HEK293 (cell line): ENCODE measurements at regions not wholly inside any gene's neighbourhood (a gene's known extent, or its start where the extent isn't known, plus 50 kb on each side); places are given as distances from the start of the nearest gene placed in this dataset.

ENCODE experiments used
- CTCF ChIA-PET: fragments of 350-600 bp; formaldehyde crosslinking; extraction: SDS; loops from one replicate; lab custom pipeline; 2021; ENCODE audit warnings: antibody characterized with exemption; lab: Yijun Ruan, JAX
- POLR2A ChIA-PET: fragments of 300-600 bp; formaldehyde crosslinking; extraction: SDS; loops from one replicate; lab custom pipeline; 2020; ENCODE audit warnings: antibody characterized with exemption, inconsistent platforms; lab: Yijun Ruan, JAX
- H3K27ac ChIP-seq: fragments of 200-500 bp; sonication (Bioruptor generic); 2 replicates; pipeline ENCODE4 v1.5.1; 2014; ENCODE audit warnings: low read depth, low read length, control low read depth, inconsistent platforms; ENCODE audit errors: extremely low read depth
- H3K36me3 ChIP-seq, 2 experiments: fragments of 200-500 bp in 1 of 2; sonication (Bioruptor generic) in 1 of 2; 1 replicate in 1 of 2; 2 replicates in 1 of 2; pipeline ENCODE4 v1.5.1; 2014 to 2017; ENCODE audit warnings: inconsistent platforms in 2 of 2, low read length in 2 of 2; ENCODE audit not compliant: control insufficient read depth in 2 of 2, insufficient read depth in 1 of 2
- H3K4me1 ChIP-seq: fragments of 200-500 bp; sonication (Bioruptor generic); 2 replicates; pipeline ENCODE4 v1.5.1; 2014; ENCODE audit warnings: mild to moderate bottlenecking, low read length, inconsistent platforms; ENCODE audit not compliant: control insufficient read depth, insufficient read depth
- H3K4me3 ChIP-seq: 2 replicates; pipeline ENCODE4 v1.5.1; 2011; ENCODE audit warnings: low read depth, mild to moderate bottlenecking, control low read depth, low read length, moderate library complexity
- H3K9me3 ChIP-seq: fragments of 200-500 bp; sonication (Bioruptor generic); 2 replicates; pipeline ENCODE4 v1.5.1; 2014; ENCODE audit warnings: low read depth, low read length, inconsistent platforms; ENCODE audit not compliant: control insufficient read depth, insufficient read depth
- EGR2 ChIP-seq: fragments of 450-650 bp; formaldehyde crosslinking; IDR thresholded peaks from 2 replicates; pipeline ENCODE4 v1.5.1; 2016; ENCODE audit warnings: low read depth, missing biosample characterization, missing genetic modification characterization
- MEIS1 ChIP-seq: sonication (generic); formaldehyde crosslinking; IDR thresholded peaks from 2 replicates; pipeline ENCODE4 v1.8.1; 2022; ENCODE audit warnings: missing genetic modification reagents, mild to moderate bottlenecking, borderline replicate concordance
- SP7 ChIP-seq: fragments of 450-650 bp; formaldehyde crosslinking; IDR thresholded peaks from 2 replicates; pipeline ENCODE4 v1.5.1; 2016; ENCODE audit warnings: missing biosample characterization, missing genetic modification characterization
- TRIM28 ChIP-seq: IDR thresholded peaks from 2 replicates; pipeline ENCODE4 v1.6.1; 2011; ENCODE audit warnings: low read length, control low read depth, borderline replicate concordance
- ZFHX2 ChIP-seq: fragments of 450-650 bp; formaldehyde crosslinking; conservative IDR thresholded peaks from 2 replicates; pipeline ENCODE4 v1.5.1; 2016; ENCODE audit warnings: missing biosample characterization, missing genetic modification characterization
- ZNF175 ChIP-seq: fragments of 450-650 bp; formaldehyde crosslinking; IDR thresholded peaks from 2 replicates; pipeline ENCODE4 v1.5.1; 2016; ENCODE audit warnings: missing biosample characterization, missing genetic modification characterization
- ZNF350 ChIP-seq: fragments of 450-650 bp; formaldehyde crosslinking; IDR thresholded peaks from 2 replicates; pipeline ENCODE4 v1.5.0; 2017; ENCODE audit warnings: missing biosample characterization, mild to moderate bottlenecking, missing genetic modification characterization
- ZNF354C ChIP-seq: fragments of 450-650 bp; formaldehyde crosslinking; IDR thresholded peaks from 2 replicates; pipeline ENCODE4 v1.5.1; 2016; ENCODE audit warnings: missing biosample characterization, missing genetic modification characterization, low read depth, borderline replicate concordance
- ZNF530 ChIP-seq: fragments of 450-650 bp; formaldehyde crosslinking; IDR thresholded peaks from 2 replicates; pipeline ENCODE4 v1.5.1; 2016; ENCODE audit warnings: low read depth, missing biosample characterization, missing genetic modification characterization
- ZNF561 ChIP-seq: fragments of 450-650 bp; IDR thresholded peaks from 2 replicates; pipeline ENCODE4 v1.5.1; 2018; ENCODE audit warnings: missing biosample characterization, missing genetic modification characterization, borderline replicate concordance
- ZNF571 ChIP-seq: fragments of 450-650 bp; formaldehyde crosslinking; IDR thresholded peaks from 2 replicates; pipeline ENCODE4 v1.5.0; 2017; ENCODE audit warnings: missing biosample characterization, missing genetic modification characterization
- ZNF660 ChIP-seq: fragments of 450-650 bp; IDR thresholded peaks from 2 replicates; pipeline ENCODE4 v1.5.1; 2018; ENCODE audit warnings: missing biosample characterization, mild to moderate bottlenecking, missing genetic modification characterization
- ZSCAN5A ChIP-seq: fragments of 450-650 bp; formaldehyde crosslinking; IDR thresholded peaks from 2 replicates; pipeline ENCODE4 v1.5.1; 2016; ENCODE audit warnings: missing biosample characterization, missing genetic modification characterization
- TF ChIP-seq, protein P1 (sequence below): fragments of 450-650 bp; formaldehyde crosslinking; IDR thresholded peaks from 2 replicates; pipeline ENCODE4 v1.5.1; 2016; ENCODE audit warnings: missing biosample characterization, missing genetic modification characterization
- TF ChIP-seq, protein P2 (sequence below): fragments of 450-650 bp; formaldehyde crosslinking; IDR thresholded peaks from 2 replicates; pipeline ENCODE4 v1.5.1; 2017; ENCODE audit warnings: missing biosample characterization, missing genetic modification characterization
- TF ChIP-seq, protein P3 (sequence below): fragments of 450-650 bp; formaldehyde crosslinking; IDR thresholded peaks from 2 replicates; pipeline ENCODE4 v1.5.1; 2016; ENCODE audit warnings: missing biosample characterization, missing genetic modification characterization
- TF ChIP-seq, protein P4 (sequence below): fragments of 450-650 bp; formaldehyde crosslinking; IDR thresholded peaks from 2 replicates; pipeline ENCODE4 v1.5.1; 2017; ENCODE audit warnings: missing biosample characterization, missing genetic modification characterization

GRCh38 chr11:128125723-128126122 lies 461.6 kb downstream of the ETS1 start (continued):
- TF ChIP-seq, protein P1, sequence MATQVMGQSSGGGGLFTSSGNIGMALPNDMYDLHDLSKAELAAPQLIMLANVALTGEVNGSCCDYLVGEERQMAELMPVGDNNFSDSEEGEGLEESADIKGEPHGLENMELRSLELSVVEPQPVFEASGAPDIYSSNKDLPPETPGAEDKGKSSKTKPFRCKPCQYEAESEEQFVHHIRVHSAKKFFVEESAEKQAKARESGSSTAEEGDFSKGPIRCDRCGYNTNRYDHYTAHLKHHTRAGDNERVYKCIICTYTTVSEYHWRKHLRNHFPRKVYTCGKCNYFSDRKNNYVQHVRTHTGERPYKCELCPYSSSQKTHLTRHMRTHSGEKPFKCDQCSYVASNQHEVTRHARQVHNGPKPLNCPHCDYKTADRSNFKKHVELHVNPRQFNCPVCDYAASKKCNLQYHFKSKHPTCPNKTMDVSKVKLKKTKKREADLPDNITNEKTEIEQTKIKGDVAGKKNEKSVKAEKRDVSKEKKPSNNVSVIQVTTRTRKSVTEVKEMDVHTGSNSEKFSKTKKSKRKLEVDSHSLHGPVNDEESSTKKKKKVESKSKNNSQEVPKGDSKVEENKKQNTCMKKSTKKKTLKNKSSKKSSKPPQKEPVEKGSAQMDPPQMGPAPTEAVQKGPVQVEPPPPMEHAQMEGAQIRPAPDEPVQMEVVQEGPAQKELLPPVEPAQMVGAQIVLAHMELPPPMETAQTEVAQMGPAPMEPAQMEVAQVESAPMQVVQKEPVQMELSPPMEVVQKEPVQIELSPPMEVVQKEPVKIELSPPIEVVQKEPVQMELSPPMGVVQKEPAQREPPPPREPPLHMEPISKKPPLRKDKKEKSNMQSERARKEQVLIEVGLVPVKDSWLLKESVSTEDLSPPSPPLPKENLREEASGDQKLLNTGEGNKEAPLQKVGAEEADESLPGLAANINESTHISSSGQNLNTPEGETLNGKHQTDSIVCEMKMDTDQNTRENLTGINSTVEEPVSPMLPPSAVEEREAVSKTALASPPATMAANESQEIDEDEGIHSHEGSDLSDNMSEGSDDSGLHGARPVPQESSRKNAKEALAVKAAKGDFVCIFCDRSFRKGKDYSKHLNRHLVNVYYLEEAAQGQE (tag by site-specific recombination) = no peak

DNA sequence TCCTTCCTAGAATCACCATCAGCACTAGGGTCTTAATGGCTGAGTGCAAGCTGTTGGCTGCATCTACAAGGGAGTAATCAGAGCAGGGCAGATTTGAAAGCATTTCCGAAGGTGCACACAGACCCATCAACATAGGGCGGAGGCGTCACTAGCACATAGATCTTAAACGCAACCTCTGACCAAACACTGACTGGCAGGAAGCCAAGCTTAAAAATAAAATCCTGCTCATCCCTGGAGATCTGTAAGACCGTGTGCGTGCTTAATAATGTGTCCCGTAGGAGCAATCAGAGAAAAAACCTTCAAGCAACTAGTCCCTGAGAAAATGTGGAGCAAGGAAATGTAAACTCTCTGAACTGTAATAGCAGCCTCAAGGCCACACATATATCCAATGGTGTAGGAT lies 470.5 kb downstream of the ETS1 start:
- Histone ChIP-seq H3K27ac (no peak overlapping the region), H3K9me3 (no peaks in the 10 kb centered on the region), H3K4me1 (no peaks in the 10 kb centered on the region), H3K36me3 (no peaks in the 10 kb centered on the region), H3K4me3 (no peak overlapping the region)
- ChIA-PET CTCF (interaction anchor here (0.6 to 0.7 kb wide), 2 partner anchors 22 to 646 kb away, joined by 3 read pairs; no protein-coding TSS in a partner anchor), POLR2A (no interaction called here)
- TF ChIP-seq TRIM28 (peak; percentile 84), ZNF354C (tag by site-specific recombination) (no peak), ZNF660 (tag by site-specific recombination) (no peak), ZNF350 (no peak)
- TF ChIP-seq, protein P2, sequence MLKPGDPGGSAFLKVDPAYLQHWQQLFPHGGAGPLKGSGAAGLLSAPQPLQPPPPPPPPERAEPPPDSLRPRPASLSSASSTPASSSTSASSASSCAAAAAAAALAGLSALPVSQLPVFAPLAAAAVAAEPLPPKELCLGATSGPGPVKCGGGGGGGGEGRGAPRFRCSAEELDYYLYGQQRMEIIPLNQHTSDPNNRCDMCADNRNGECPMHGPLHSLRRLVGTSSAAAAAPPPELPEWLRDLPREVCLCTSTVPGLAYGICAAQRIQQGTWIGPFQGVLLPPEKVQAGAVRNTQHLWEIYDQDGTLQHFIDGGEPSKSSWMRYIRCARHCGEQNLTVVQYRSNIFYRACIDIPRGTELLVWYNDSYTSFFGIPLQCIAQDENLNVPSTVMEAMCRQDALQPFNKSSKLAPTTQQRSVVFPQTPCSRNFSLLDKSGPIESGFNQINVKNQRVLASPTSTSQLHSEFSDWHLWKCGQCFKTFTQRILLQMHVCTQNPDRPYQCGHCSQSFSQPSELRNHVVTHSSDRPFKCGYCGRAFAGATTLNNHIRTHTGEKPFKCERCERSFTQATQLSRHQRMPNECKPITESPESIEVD = peak; percentile 45; the same call in 1 of the 2 replicates
- TF ChIP-seq, protein P3, sequence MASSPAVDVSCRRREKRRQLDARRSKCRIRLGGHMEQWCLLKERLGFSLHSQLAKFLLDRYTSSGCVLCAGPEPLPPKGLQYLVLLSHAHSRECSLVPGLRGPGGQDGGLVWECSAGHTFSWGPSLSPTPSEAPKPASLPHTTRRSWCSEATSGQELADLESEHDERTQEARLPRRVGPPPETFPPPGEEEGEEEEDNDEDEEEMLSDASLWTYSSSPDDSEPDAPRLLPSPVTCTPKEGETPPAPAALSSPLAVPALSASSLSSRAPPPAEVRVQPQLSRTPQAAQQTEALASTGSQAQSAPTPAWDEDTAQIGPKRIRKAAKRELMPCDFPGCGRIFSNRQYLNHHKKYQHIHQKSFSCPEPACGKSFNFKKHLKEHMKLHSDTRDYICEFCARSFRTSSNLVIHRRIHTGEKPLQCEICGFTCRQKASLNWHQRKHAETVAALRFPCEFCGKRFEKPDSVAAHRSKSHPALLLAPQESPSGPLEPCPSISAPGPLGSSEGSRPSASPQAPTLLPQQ (tag by site-specific recombination) = no peak
- TF ChIP-seq, protein P4, sequence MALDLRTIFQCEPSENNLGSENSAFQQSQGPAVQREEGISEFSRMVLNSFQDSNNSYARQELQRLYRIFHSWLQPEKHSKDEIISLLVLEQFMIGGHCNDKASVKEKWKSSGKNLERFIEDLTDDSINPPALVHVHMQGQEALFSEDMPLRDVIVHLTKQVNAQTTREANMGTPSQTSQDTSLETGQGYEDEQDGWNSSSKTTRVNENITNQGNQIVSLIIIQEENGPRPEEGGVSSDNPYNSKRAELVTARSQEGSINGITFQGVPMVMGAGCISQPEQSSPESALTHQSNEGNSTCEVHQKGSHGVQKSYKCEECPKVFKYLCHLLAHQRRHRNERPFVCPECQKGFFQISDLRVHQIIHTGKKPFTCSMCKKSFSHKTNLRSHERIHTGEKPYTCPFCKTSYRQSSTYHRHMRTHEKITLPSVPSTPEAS (tag by site-specific recombination) = no peak

- no peak overlapping the region for H3K4me3 ChIP-seq
- ChIA-PET POLR2A (no interaction called here), CTCF (interaction anchor here (0.6 to 0.7 kb wide), 2 partner anchors 21 to 645 kb away, joined by 3 read pairs; no protein-coding TSS in a partner anchor)
- H3K36me3 ChIP-seq = no peaks in the 10 kb centered on the region
- no peaks in the 10 kb centered on the region for H3K9me3 ChIP-seq
- TF ChIP-seq ZFHX2 (tag by site-specific recombination) = peak; percentile 78
- TF ChIP-seq ZNF571 (tag by site-specific recombination) = no peak
- TF ChIP-seq ZNF530 (tag by site-specific recombination) = no peak
- TF ChIP-seq SP7 (tag by site-specific recombination) = no peak
- no peak for TF ChIP-seq ZNF175 (tag by site-specific recombination)
- peak; percentile 80 for TF ChIP-seq EGR2 (tag by site-specific recombination)
- no peak for TF ChIP-seq ZNF561
- TF ChIP-seq MEIS1 = no peak
- no peak for TF ChIP-seq ZSCAN5A (tag by site-specific recombination)
- H3K4me1 ChIP-seq = no peaks in the 10 kb centered on the region
- no peak overlapping the region for H3K27ac ChIP-seq
Observed at GRCh38 chr11:128116447-128116846, 470.9 kb downstream of the ETS1 start.
